ENCODE measurements at regions not wholly inside any gene's neighbourhood (a gene's known extent, or its start where the extent isn't known, plus 50 kb on each side); places are given as distances from the start of the nearest gene placed in this dataset.
A peak's percentile ranks its signal among the peaks of the same experiment; 100 is the strongest.

DNA sequence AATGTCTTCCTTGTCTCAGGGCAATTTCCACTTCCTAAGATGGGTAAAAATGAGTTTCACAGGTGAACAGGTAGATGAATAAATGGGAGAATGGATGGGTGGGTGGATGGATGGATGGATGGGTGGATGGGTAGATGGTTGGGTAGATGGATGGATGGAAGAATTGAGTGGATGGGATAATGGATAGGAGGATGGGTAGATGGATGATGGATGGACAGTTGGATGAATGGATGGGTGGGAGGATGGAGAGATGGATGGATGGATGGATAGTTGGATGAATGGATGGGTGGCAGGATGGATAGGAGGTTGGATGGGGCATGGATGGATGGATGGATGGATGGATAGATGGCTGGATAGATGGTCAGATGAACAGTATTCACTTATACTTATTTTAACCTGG lies 90.9 kb downstream of the LRRC30 start:
- intact Hi-C loops (cut with DNase I) = loop anchor here in 2 of 10 donors (5.0 kb wide), 1 partner anchor 45 kb away; no protein-coding TSS in a partner anchor
- DNase-seq = no peak
- TF ChIP-seq, protein P1, sequence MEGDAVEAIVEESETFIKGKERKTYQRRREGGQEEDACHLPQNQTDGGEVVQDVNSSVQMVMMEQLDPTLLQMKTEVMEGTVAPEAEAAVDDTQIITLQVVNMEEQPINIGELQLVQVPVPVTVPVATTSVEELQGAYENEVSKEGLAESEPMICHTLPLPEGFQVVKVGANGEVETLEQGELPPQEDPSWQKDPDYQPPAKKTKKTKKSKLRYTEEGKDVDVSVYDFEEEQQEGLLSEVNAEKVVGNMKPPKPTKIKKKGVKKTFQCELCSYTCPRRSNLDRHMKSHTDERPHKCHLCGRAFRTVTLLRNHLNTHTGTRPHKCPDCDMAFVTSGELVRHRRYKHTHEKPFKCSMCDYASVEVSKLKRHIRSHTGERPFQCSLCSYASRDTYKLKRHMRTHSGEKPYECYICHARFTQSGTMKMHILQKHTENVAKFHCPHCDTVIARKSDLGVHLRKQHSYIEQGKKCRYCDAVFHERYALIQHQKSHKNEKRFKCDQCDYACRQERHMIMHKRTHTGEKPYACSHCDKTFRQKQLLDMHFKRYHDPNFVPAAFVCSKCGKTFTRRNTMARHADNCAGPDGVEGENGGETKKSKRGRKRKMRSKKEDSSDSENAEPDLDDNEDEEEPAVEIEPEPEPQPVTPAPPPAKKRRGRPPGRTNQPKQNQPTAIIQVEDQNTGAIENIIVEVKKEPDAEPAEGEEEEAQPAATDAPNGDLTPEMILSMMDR (IDR thresholded peaks at IDR 0.05) = no peak
- peaks cover 0 to 5% (median 0%) of the 10 kb centered on the region in 7 donors for H3K27me3 ChIP-seq
- H3K27ac ChIP-seq = no peak overlapping the region
- no peaks in the 10 kb centered on the region for H3K9me3 ChIP-seq
- H3K4me1 ChIP-seq = peaks cover 0 to 37% (median 18%) of the 10 kb centered on the region in 9 donors
- H3K36me3 ChIP-seq = no peaks in the 10 kb centered on the region
- no peak overlapping the region for H3K4me3 ChIP-seq
- no peak for ATAC-seq

DNA sequence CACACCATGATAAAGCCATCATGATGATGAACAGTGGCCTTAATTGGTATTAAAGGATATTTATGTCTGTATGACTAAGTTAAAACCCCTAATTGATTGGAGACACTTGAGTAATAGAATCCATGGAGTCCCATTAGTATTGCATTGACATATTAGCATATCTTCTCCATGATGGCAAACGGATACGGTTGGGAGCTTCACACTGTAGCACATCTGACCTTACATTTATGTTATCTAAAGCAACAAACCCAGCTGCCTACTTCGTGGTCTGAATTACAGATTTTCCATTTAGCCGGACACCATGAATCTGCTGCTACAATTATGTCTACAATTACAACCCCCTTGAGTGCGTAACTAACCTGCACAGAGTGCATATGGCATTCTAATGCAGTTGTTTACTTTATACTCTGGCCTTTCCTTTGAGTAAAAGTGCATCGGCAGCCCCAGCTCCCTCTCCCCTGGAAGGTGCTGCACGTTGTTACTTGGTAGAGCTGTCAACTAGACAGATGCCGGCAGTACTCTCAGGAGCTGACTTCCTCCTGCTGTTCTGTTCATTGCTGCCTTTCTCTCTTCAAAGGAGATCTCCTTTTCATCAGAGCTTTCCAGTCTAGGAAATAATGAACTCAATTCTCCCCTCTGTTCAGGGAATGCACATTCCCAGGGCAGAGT lies 92.1 kb downstream of the LRRC30 start:
- H3K4me1 ChIP-seq = peaks cover 0 to 37% (median 18%) of the 10 kb centered on the region in 9 donors
- DNase-seq = no peak
- H3K27me3 ChIP-seq = peaks cover 0 to 5% (median 0%) of the 10 kb centered on the region in 7 donors
- H3K36me3 ChIP-seq = no peaks in the 10 kb centered on the region
- WGBS, 2 donors = 46 to 56% methylated on average over 8 of the region's 8 CpGs
- TF ChIP-seq, protein P1 (IDR thresholded peaks at IDR 0.05) = no peak
- intact Hi-C loops (cut with DNase I) = loop anchor here in 2 of 10 donors (5.0 kb wide), 1 partner anchor 44 kb away; no protein-coding TSS in a partner anchor
- no peak for ATAC-seq
- peak overlapping the region in 3 of 10 donors; percentile 41 to 70 (median 44) for H3K27ac ChIP-seq
- H3K4me3 ChIP-seq = no peak overlapping the region
- no peaks in the 10 kb centered on the region for H3K9me3 ChIP-seq

DNA sequence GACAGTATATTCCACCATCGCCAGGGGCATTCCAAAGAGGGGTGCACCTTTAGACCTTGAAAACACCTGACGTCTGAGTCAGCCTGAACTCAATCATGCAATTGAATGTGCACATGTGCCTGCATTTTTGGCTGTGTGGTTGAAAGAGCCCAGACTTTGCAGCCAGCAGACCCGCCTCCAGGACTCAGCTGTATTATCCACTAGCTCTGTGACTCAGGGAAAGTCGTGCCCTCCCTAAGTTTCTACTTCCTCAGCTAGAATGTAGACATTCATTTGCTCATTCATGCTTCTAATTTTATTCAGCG lies 94.2 kb downstream of the LRRC30 start:
- ATAC-seq = peak in 4 of 8 donors; percentile 38 to 56 (median 50)
- DNase-seq = no peak
- H3K4me3 ChIP-seq = no peak overlapping the region
- H3K27me3 ChIP-seq = peaks cover 0 to 5% (median 0%) of the 10 kb centered on the region in 7 donors
- peak overlapping the region in 9 of 10 donors; percentile 25 to 78 (median 57) for H3K27ac ChIP-seq
- H3K4me1 ChIP-seq = peaks cover 0 to 30% (median 18%) of the 10 kb centered on the region in 9 donors
- 61 to 79% methylated on average over 5 of the region's 5 CpGs for WGBS, 2 donors
- intact Hi-C loops (cut with DNase I) = no loop called here
- no peaks in the 10 kb centered on the region for H3K36me3 ChIP-seq
- H3K9me3 ChIP-seq = no peaks in the 10 kb centered on the region
- TF ChIP-seq, protein P1 (IDR thresholded peaks at IDR 0.05) = no peak

DNA sequence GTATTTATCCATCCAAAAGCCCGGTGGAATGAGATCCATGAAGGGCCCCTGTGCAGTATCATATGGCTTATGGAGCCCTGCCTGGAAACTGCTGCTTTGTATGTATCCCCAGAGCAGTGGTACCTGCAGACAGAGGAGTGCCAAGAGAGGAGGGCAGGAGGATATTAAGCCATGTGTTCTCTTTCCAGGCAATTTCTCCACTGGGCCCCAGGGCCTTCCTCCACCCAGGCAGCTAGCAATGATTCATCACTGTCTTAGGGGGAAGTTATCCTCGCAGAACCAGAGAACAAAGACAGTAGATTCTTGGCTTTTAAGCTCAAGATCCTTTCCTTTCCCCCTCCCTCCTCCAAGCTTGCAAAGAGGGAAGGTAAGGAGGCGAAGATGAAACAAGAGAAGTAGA lies 98.1 kb downstream of the LRRC30 start:
- intact Hi-C loops (cut with DNase I) = no loop called here
- DNase-seq (no peak), ATAC-seq (no peak)
- 41 to 53% methylated on average over 3 of the region's 3 CpGs for WGBS, 2 donors
- H3K9me3 ChIP-seq = no peaks in the 10 kb centered on the region
- no peak overlapping the region for H3K4me3 ChIP-seq
- no peaks in the 10 kb centered on the region for H3K27me3 ChIP-seq
- no peaks in the 10 kb centered on the region for H3K36me3 ChIP-seq
- TF ChIP-seq, protein P1 (IDR thresholded peaks at IDR 0.05) = no peak
- H3K27ac ChIP-seq = no peak overlapping the region
- H3K4me1 ChIP-seq = peaks cover 0 to 18% (median 8%) of the 10 kb centered on the region in 9 donors
